ENCODE measurements at regions not wholly inside any gene's neighbourhood (a gene's known extent, or its start where the extent isn't known, plus 50 kb on each side); places are given as distances from the start of the nearest gene placed in this dataset.

DNA sequence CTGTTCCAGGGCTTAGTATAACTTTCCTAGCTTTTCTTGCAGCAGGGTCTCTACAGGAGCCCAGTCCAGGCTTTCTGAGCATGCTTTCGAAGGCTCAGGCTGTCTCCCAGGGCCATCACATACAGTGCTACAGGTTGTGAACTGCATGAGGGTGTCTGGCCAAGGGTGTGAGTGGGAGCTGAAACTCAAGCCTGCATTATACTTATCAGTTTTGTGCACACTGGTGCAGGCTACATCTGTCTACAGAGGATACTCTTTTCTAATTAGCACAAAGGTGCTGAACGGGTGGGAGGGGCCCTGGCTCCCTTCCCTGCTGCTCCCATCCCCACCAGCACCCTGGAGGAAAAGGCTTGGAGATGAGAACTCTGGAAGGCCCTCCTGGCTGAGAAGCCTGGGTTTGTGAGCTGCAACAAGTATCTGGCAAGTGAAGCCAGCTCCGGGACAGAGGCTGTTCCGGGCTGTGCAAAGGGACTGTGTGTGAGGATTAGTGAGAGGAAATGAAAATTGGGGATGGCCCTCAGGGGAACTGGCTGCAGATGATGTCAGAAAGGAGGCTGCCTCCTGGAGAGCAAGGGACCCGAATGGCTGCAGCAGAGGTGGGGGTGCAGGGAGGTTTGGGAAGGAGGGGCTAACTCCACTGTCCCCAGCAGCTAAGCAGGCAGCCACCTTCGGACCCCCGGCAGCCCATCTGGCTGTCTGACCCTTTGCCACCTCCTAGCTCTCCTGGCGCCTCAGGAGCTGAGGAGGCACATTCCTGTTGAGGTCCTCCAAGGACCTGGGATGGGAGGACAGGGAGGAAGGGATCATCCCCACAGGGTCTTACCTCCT is 68.5 kb downstream of the EFNB1 start:
- no peak for DNase-seq (ENCODE audit: low read depth in 3 of 3, low spot score in 2 of 3)

DNA sequence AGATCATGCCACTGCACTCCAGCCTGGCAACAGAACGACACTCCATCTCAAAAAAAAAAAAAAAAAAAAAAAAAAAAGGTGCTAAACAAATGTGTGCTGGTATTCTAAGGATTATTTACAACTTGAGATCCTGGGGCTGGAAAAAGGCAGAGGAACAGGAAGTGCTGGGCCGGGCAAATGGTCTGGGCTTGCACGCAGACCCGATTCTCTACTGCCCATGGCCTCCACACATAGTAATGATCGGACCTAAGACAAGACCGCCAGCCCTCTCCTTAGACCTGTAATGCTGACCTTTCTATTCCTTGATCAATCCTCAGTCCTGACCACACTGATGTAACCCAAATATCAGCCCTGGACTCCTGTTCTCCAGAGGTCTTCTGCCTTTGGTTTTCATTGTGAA is 67.8 kb downstream of the EFNB1 start:
- DNase-seq (ENCODE audit: low read depth in 3 of 3, low spot score in 2 of 3) = no peak

DNA sequence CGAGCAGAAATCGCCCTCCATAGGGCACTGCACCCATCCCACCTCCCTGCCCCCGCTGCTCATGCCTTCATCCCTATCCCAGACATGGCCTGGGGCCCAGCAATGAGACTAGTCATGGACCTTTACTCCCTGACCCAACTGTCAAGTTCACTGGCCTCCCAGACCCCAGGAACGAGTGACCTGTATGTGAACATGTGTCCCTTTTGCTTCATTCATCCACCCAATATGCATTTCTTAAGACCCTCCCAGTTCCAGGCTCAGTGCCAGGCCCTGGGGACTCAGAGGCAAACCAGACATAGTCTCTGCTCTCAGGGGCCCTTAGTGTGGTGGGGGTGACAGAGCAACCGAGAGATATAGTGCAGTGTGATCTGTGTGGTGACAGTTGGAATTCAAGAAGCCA is 67.0 kb downstream of the EFNB1 start:
- DNase-seq (ENCODE audit: low read depth in 3 of 3, low spot score in 2 of 3) = no peak

DNA sequence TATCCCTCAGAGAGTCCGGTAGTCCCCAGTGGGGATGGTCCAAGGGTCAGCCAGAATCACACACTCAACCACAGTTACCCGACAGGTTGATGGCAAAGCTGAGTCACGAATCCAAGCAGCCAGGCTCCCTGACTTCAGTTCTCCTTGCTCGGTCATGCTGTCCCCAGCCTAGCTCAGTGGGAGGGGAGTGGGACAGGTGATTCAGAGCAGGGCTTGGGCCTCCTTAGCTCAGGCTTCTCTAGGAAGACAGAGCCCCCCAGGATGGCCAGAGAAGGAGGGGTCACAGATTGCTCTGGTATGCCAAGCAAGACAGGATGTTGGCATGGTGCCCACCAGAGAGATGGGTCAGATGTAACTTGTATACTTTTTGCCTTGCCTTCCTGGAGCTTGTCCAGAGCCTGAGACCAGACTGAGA is 66.5 kb downstream of the EFNB1 start:
- no peak for DNase-seq (ENCODE audit: low read depth in 3 of 3, low spot score in 2 of 3)

DNA sequence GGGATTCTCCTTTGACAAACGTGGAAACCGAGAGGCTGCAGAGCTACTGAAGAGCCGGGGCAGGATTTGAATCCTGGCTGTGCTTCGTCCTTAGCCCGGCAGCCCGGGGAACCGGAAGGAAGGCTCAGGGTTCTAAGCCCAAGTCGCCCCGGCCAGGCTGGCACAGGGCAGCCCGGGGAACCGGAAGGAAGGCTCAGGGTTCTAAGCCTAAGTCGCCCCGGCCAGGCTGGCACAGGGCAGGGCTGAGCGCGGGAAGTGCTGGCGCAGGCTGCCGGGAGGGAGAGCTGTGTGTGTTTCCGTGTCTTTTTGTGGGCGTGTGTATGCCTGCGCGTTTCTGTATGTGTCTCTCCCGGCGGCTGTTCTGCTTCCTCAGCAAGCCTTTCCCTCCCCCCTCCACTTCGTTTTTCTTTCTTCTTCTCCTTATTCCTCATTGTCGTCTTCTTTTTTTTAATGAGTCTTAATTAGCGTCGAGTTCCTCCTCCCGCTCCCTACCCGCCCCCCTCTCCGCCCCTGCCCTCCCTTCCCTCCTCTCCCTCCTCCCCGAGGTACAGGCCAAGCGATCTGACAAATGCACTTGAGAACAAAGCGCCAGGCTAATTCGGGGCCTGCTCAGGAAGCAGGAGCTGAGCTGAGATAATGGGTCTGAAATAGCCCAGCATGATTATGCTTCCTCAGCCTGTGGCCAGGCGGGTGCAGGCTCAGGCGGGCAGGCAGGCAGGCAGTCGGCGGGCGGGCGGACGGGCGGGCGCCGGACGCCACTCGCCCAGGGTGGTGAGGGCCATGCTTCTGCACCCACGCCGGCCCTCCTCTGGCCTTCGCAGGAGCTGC is 65.9 kb downstream of the EFNB1 start:
- DNase-seq (ENCODE audit: low read depth in 3 of 3, low spot score in 2 of 3) = no peak

DNA sequence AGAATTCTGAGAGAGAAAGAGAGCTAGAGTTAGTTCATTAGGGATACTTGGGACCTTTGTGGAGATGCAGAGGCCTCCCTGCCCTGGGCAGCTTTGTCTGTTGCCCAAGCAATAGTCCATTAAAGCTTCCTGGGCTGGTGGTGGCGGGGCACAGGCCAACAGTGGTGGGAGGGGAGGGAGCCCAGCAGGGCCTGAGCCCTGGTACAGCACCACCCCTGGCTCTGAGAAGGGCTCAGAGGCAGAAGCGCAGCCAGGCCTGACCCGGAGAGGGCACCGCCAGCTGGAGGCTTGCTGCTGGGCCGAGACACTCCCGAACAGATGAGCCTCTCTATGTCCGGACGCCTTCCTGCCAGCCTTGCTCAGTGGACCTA is 65.3 kb downstream of the EFNB1 start:
- no peak for DNase-seq (ENCODE audit: low read depth in 3 of 3, low spot score in 2 of 3)

DNA sequence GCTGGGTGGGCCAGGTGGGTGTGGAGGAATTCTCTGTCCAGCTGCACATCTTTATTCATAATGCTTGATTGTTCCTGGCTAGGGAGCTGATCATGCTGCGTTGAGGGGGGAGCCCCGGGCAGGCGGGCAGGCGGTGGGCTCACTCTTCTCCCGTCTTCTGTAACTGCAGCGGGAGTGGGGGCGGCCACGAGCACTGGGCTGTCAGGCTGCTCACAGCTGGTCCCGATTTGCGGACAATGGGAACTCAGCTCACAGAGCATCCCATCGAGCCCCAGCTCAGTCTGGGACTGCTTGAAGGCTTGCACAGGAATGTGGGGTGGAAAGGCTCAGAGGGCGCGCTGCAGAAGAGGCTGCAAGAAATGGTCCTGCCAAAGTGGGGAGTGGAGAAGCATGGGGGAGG is 63.8 kb downstream of the EFNB1 start:
- DNase-seq (ENCODE audit: low read depth in 3 of 3, low spot score in 2 of 3) = no peak

DNA sequence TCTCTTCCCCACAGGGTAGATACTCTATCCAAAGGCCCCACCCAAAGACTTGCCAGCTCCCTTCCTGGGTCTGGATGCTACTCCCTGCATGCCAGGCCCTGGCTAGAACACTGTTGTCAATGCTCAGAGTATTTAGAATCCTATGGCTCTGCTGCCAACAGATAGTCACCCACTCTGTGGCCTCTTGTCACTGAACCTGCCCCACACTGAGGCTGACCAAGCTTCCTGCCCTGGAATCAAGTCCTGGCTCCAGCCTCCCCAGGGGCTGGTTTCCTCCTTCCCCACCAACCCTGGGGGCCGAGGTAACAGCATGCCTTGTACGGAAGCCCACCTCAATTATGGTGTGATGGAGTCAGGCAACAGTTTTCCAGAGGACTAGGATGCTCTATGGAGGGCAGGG is 63.3 kb downstream of the EFNB1 start:
- DNase-seq (ENCODE audit: low read depth in 3 of 3, low spot score in 2 of 3) = no peak
